BLaER1 treated with 17β-estradiol and CSF1 and Interleukin-3, amounts not matched to agents 10 nM and 100 nM (cell line): ENCODE measurements at regions not wholly inside any gene's neighbourhood (a gene's known extent, or its start where the extent isn't known, plus 50 kb on each side); places are given as distances from the start of the nearest gene placed in this dataset.

Source experiments
- H3K27ac ChIP-seq, 11 experiments: shearing (Covaris generic); formaldehyde crosslinking; 2 replicates each; pipeline ENCODE4 v1.8.1; 2022
- H3K27me3 ChIP-seq, 11 experiments: shearing (Covaris generic); formaldehyde crosslinking; 2 replicates each; pipeline ENCODE4 v1.8.1; 2022
- H3K36me3 ChIP-seq, 11 experiments: shearing (Covaris generic); formaldehyde crosslinking; 2 replicates each; pipeline ENCODE4 v1.8.1; 2022
- H3K4me1 ChIP-seq, 10 experiments: shearing (Covaris generic); formaldehyde crosslinking; 2 replicates each; pipeline ENCODE4 v1.8.1; 2022
- H3K4me2 ChIP-seq, 11 experiments: shearing (Covaris generic); formaldehyde crosslinking; 2 replicates each; pipeline ENCODE4 v1.8.1; 2022
- H3K4me3 ChIP-seq, 10 experiments: shearing (Covaris generic); formaldehyde crosslinking; 2 replicates each; pipeline ENCODE4 v1.8.1; 2022
- H3K9ac ChIP-seq, 11 experiments: shearing (Covaris generic); formaldehyde crosslinking; 2 replicates each; pipeline ENCODE4 v1.8.1; 2022
- H3K9me3 ChIP-seq, 11 experiments: shearing (Covaris generic); formaldehyde crosslinking; replicated peaks in 1 of 11; 2 replicates each; pipeline ENCODE4 v1.8.1; 2022
- H4K20me1 ChIP-seq, 11 experiments: shearing (Covaris generic); formaldehyde crosslinking; 2 replicates each; pipeline ENCODE4 v1.8.1; 2022
- Cebpa-rat ChIP-seq, 11 experiments: shearing (Covaris generic); IDR thresholded peaks; 2 replicates each; pipeline ENCODE4 v1.8.1; 2022

DNA sequence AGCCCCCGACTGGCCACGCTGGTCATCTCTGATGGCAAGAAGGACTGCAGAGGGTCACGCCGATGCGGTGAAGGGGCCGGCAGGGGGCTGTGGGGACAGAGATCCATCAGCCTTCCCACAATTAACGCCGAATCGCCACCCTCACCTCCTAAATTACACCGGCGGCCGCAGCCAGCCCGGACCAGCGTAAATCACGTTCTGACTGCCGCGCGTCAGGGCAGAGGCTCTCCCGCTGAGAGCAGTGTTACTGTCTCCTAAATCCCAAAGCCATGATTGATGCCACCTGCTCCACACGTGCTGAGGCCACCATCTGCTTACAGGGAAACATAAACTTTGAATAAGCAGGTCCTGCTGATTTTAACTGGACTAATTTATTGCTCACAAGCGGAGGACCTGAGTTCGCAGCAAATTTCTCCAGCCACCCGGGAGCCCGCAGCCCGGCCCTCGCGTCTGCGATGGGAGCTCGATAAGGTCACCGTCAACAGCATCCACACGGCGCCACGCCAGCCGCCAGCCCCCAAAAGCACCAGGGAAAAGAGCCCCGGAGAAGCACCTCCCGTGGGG, 127.3 kb upstream of the NKX1-1 start:
- H3K27me3 ChIP-seq = no peaks in the 10 kb centered on the region
- H3K9ac ChIP-seq = no peak overlapping the region
- H4K20me1 ChIP-seq = peaks cover 0 to 5% (median 0%) of the 10 kb centered on the region in 11 experiments; a peak in 3 of 22 replicates
- no peaks in the 10 kb centered on the region for H3K9me3 ChIP-seq
- no peaks in the 10 kb centered on the region for H3K4me1 ChIP-seq
- no peak overlapping the region for H3K4me3 ChIP-seq
- no peak for TF ChIP-seq Cebpa-rat (IDR thresholded peaks at IDR 0.05)
- no peak overlapping the region for H3K4me2 ChIP-seq
- H3K36me3 ChIP-seq = no peaks in the 10 kb centered on the region
- no peak overlapping the region for H3K27ac ChIP-seq

DNA sequence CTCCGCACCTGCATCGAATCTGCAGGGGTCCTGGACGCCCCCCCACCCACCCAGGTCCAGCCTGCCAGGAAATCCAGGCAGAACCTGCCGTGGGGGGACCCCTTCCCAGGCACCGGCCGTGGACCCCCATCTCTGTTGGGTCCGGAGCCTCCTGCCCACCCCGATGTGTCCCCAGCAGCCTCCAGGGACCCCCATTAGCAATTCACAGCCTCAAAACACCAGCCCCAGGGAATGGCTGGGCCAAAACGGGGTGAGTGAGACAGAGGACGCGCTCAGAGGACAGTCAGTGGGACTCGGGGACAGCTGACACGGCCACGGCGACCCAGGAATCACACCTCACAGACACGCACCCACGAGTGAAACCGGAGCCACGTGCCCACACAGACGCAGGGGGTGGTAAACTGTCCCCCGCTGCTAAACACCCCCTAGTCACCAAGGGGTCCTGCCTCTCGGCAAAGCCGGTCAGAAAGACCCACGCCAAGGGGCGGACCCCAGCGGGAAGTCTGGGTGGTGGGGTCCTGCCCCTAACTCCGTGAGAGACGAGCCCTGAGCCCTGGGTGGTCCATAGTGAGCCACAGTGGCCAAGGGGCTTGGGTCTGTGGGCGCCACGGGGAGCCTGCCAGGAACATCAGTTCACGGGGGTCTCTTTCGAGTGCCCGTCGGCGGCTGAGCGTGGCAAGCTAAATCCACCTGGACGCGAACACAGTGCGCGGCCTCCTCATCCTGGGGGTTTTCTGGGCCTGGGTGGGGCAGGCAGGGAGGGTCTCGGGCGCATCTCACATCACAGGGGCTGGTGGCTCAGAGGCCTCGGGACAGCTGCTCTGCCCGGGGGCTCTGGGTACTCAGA, 126.5 kb upstream of the NKX1-1 start:
- Histone ChIP-seq H3K27ac (no peak overlapping the region), H3K36me3 (no peaks in the 10 kb centered on the region), H3K9me3 (no peaks in the 10 kb centered on the region), H3K27me3 (no peaks in the 10 kb centered on the region), H3K4me1 (no peaks in the 10 kb centered on the region), H3K4me2 (no peak overlapping the region), H3K4me3 (no peak overlapping the region), H4K20me1 (peaks cover 0 to 5% (median 0%) of the 10 kb centered on the region in 11 experiments; a peak in 3 of 22 replicates), H3K9ac (no peak overlapping the region)
- TF ChIP-seq Cebpa-rat (IDR thresholded peaks at IDR 0.05) = no peak

DNA sequence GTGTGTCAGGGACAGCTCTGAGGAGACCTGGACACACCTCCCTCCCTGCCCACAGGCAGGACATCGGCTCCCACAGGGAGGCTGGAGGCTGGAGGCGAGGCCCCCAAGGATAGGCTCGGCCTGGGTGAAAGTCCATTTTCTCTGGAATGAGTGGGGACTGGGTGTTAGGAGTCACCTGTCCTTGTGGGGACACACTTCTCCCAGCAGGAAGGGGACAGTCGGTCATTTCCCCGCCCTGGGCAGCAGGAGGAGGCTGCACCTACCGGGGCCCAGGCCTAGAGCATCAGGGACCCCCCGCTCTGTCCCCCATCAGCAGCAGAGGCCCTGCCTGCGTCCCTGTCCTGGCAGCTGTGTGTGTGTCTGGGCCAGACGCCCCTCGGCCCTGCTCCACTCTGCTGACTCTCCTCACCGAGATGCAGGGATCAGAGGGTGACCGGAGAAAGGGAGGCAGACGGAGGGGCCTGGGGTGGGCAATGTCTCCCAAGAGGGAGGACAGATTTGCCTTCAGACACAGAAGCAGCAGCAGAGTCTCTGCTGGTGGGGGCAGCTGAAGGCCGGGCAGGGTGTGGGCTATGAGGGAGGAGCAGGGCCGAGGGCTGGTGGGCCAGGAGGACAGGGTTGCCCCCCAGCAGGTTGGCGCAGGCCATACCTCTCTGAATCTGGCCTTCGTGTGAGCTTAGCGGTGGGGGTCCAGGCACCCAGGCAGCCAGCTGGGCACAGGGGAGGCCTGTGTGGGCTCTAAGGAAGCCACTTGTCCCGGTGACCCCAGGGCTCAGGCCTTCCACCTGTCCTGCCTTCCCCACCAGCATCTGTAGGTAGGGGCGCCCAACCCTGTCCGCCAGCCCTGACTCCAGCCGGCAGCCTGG, 125.7 kb upstream of the NKX1-1 start:
- H3K36me3 ChIP-seq = no peaks in the 10 kb centered on the region
- H3K27me3 ChIP-seq = no peaks in the 10 kb centered on the region
- H3K27ac ChIP-seq = no peak overlapping the region
- H3K4me3 ChIP-seq = no peak overlapping the region
- H3K9ac ChIP-seq = no peak overlapping the region
- H4K20me1 ChIP-seq = peaks cover 0 to 5% (median 0%) of the 10 kb centered on the region in 11 experiments; a peak in 3 of 22 replicates
- no peaks in the 10 kb centered on the region for H3K9me3 ChIP-seq
- no peak for TF ChIP-seq Cebpa-rat (IDR thresholded peaks at IDR 0.05)
- no peak overlapping the region for H3K4me2 ChIP-seq
- no peaks in the 10 kb centered on the region for H3K4me1 ChIP-seq

DNA sequence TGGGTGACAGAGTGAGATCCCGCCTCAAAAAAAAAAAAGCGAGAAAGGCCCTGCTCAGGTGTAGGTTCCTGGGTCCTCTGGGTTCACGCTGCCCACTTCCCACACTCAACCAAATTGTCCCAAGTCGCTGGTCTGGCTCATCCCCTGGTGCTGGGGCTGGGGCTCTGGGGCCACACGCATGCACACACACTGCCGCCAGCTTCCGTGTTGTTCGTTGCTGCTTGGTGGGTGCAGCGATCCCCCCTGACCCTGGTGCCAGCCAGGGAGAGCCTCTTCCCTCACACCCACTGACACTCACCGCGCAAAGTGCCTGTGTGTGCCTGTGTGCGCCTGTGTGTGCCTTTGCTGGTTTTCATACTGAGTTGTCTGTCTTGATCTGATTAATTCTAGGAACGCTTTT, 124.1 kb upstream of the NKX1-1 start:
- Histone ChIP-seq H3K9me3 (no peaks in the 10 kb centered on the region), H3K27ac (no peak overlapping the region), H3K9ac (no peak overlapping the region), H3K4me3 (no peak overlapping the region), H3K36me3 (no peaks in the 10 kb centered on the region), H4K20me1 (no peaks in the 10 kb centered on the region; a peak in 2 of 22 replicates), H3K27me3 (no peaks in the 10 kb centered on the region), H3K4me2 (no peak overlapping the region), H3K4me1 (no peaks in the 10 kb centered on the region)
- TF ChIP-seq Cebpa-rat (IDR thresholded peaks at IDR 0.05) = no peak

DNA sequence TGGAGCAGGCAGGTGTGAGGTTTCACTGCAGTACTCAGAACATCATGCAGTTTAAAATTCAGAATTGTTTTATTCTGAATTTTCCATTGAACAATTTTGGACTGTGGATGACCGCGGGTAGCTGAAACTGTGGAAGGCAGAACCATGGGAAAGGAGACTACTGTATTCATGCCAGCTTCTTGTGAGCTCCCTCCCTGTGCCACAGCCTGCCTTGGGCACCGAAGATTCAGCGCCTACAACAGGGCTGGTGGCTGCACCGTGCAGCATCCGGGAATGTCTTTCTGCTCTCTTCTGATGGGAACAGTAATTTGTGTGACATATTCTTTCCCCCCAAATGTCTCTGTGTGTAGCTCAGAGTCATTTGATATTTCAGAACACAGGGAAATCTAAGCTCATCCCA, 118.5 kb upstream of the NKX1-1 start:
- H3K27me3 ChIP-seq = peaks cover 0 to 17% (median 10%) of the 10 kb centered on the region in 11 experiments; a peak in 18 of 22 replicates
- H3K36me3 ChIP-seq = no peaks in the 10 kb centered on the region
- no peaks in the 10 kb centered on the region; a peak in 1 of 20 replicates for H3K4me1 ChIP-seq
- 0 out of 22 replicates have a peak, but pooled peaks cover 0 to 4% (median 0%) of the 10 kb centered on the region in 11 experiments for H3K9me3 ChIP-seq
- no peak overlapping the region for H3K4me2 ChIP-seq
- H4K20me1 ChIP-seq = no peaks in the 10 kb centered on the region; a peak in 2 of 22 replicates
- no peak overlapping the region for H3K27ac ChIP-seq
- no peak for TF ChIP-seq Cebpa-rat (IDR thresholded peaks at IDR 0.05)
- H3K4me3 ChIP-seq = no peak overlapping the region
- no peak overlapping the region for H3K9ac ChIP-seq

DNA sequence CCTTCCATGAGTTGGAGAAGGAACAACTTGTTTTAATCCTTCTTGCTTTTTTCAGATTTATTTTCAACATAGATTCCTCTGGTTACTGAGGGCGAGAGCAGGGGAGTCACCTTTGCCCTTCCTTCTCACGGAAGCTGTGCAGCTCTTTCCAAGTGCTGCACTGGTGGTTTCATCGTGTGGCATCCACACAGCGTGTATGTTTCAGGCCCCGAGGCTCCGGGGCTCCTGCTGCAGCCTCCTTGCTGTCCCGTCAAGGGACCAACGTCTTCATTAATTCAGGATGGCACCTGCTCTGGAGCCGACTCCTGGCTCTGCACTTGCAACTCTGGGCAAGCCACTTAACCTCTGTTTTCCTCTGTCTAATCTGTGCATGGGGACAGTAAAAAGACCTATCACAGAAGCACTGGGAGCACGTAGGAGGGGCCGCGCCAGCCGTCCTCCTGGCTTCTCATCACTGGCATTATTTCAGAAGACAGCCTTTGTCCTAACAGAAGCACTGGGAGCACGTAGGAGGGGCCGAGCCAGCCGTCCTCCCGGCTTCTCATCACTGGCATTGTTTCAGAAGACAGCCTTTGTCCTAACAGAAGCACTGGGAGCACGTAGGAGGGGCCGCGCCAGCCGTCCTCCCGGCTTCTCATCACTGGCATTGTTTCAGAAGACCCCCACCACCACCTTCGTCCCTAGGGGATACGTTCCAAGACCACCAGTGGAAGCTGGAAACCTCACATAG, 117.8 kb upstream of the NKX1-1 start:
- no peak overlapping the region for H3K4me2 ChIP-seq
- peaks cover 0 to 17% (median 10%) of the 10 kb centered on the region in 11 experiments; a peak in 18 of 22 replicates for H3K27me3 ChIP-seq
- TF ChIP-seq Cebpa-rat (IDR thresholded peaks at IDR 0.05) = no peak
- H3K4me1 ChIP-seq = peaks cover 0 to 3% (median 0%) of the 10 kb centered on the region in 10 experiments; a peak in 2 of 20 replicates
- no peak overlapping the region for H3K9ac ChIP-seq
- no peaks in the 10 kb centered on the region; a peak in 2 of 22 replicates for H4K20me1 ChIP-seq
- H3K4me3 ChIP-seq = no peak overlapping the region
- H3K27ac ChIP-seq = no peak overlapping the region
- no peaks in the 10 kb centered on the region for H3K36me3 ChIP-seq
- H3K9me3 ChIP-seq = 0 out of 22 replicates have a peak, but pooled peaks cover 0 to 4% (median 0%) of the 10 kb centered on the region in 11 experiments

DNA sequence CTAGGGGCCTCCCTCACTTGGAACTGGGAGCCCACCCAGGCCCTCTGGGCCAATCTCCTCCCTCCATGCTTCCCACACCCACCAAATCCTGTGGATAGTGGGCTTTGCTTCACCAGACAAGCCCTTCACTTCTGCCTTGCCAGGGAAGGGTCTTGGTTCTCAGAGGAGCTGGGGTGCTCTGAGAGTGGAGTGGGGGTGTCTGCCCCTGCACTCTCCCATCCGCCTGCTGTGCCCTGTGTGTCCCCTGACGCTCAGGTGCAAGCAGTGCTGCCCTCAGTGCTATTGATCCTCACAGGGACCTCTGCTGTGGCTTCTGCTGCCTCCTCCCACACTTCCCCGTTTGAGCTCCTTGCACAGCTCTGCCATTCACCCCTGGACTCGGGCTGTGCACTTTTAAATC, 117.3 kb upstream of the NKX1-1 start:
- Histone ChIP-seq H3K36me3 (no peaks in the 10 kb centered on the region), H3K4me3 (no peak overlapping the region), H3K4me2 (no peak overlapping the region), H3K9ac (no peak overlapping the region), H3K27me3 (peaks cover 0 to 17% (median 10%) of the 10 kb centered on the region in 11 experiments; a peak in 18 of 22 replicates), H3K4me1 (peaks cover 0 to 5% (median 0%) of the 10 kb centered on the region in 10 experiments; a peak in 2 of 20 replicates), H3K9me3 (0 out of 22 replicates have a peak, but pooled peaks cover 0 to 4% (median 0%) of the 10 kb centered on the region in 11 experiments), H3K27ac (no peak overlapping the region), H4K20me1 (no peaks in the 10 kb centered on the region; a peak in 2 of 22 replicates)
- TF ChIP-seq Cebpa-rat (IDR thresholded peaks at IDR 0.05) = no peak

DNA sequence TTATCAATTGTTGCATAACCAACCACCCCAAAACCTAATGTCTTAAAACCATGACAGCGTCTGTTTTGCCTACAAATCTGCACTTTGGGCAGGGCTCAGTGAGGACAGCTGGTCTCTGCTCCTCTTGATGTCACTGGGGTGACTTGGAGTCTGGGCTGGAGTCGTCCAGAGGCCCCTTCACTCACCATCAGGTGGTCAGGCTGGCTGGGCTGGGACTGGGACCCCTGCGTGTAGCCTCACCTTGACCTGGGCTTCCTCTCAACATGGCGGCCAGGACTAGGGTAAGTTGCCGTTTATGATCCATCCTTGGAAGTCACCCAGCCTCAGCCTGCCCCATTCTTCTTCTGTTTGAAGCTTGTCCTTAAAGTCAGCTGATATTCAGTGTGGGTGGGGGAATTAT, 116.8 kb upstream of the NKX1-1 start:
- H4K20me1 ChIP-seq = no peaks in the 10 kb centered on the region; a peak in 2 of 22 replicates
- H3K4me3 ChIP-seq = no peak overlapping the region
- peaks cover 0 to 17% (median 10%) of the 10 kb centered on the region in 11 experiments; a peak in 18 of 22 replicates for H3K27me3 ChIP-seq
- 0 out of 22 replicates have a peak, but pooled peaks cover 0 to 4% (median 0%) of the 10 kb centered on the region in 11 experiments for H3K9me3 ChIP-seq
- TF ChIP-seq Cebpa-rat (IDR thresholded peaks at IDR 0.05) = no peak
- no peak overlapping the region for H3K4me2 ChIP-seq
- H3K27ac ChIP-seq = no peak overlapping the region
- peaks cover 0 to 5% (median 0%) of the 10 kb centered on the region in 10 experiments; a peak in 2 of 20 replicates for H3K4me1 ChIP-seq
- H3K9ac ChIP-seq = no peak overlapping the region
- H3K36me3 ChIP-seq = no peaks in the 10 kb centered on the region
